ENCODE measurements at regions not wholly inside any gene's neighbourhood (a gene's known extent, or its start where the extent isn't known, plus 50 kb on each side); places are given as distances from the start of the nearest gene placed in this dataset.

- TF ChIP-seq RAD21 (IDR thresholded peaks at IDR 0.05) (no peak), SP1 (IDR thresholded peaks at IDR 0.05) (no peak), CTCF (IDR thresholded peaks at IDR 0.05; ENCODE audit: low read depth, low read length, missing input control) (no peak), REST (IDR thresholded peaks at IDR 0.05) (no peak), ATF3 (IDR thresholded peaks at IDR 0.05) (no peak), ZBTB33 (IDR thresholded peaks at IDR 0.05) (no peak), HNF4G (IDR thresholded peaks at IDR 0.05) (no peak)
Measured at GRCh38 chr4:137892134-137892533, 350.0 kb downstream of the SLC7A11 start.

Measured in liver (tissue), 3 donors.